GM12875 (cell line): ENCODE measurements at regions not wholly inside any gene's neighbourhood (a gene's known extent, or its start where the extent isn't known, plus 50 kb on each side); places are given as distances from the start of the nearest gene placed in this dataset.

Source experiments
- H3K4me3 ChIP-seq: one replicate; pipeline ENCODE4 v1.5.1; 2011; ENCODE audit warnings: low read depth, low read length, control low read depth
- CTCF ChIP-seq: IDR thresholded peaks from 2 replicates; pipeline ENCODE4 v1.5.1; 2011; ENCODE audit warnings: low read depth, mild to moderate bottlenecking, control low read depth, inconsistent platforms, low read length, moderate library complexity, borderline replicate concordance; ENCODE audit not compliant: insufficient read depth

DNA sequence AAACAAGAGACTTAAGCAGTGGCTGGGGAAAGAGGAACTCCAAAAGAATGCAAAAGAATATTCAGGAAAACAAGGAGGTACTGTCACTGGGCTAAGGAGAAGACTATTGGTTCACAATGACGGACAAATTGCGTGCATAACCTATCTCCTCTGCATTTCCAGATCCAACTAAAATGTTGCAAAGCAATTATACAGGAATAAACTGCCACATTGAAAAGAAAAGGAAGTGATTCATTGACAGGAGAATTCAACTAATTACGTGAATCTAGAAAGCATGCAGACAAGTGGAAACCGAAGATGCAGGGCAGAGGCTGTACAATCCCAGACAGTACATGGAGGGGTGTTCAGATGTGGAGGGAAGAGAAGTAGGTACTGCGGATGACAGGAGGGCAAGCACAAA is 152.8 kb upstream of the RIPOR2 start:
- H3K4me3 ChIP-seq = no peak overlapping the region
- no peak for TF ChIP-seq CTCF

- no peak for TF ChIP-seq CTCF
- H3K4me3 ChIP-seq = no peak overlapping the region
These were observed 153.7 kb upstream of the RIPOR2 start for GRCh38 chr6:25089442-25089841.

- no peak overlapping the region for H3K4me3 ChIP-seq
- no peak for TF ChIP-seq CTCF
These were observed 159.0 kb upstream of the RIPOR2 start for GRCh38 chr6:25094726-25095125.

DNA sequence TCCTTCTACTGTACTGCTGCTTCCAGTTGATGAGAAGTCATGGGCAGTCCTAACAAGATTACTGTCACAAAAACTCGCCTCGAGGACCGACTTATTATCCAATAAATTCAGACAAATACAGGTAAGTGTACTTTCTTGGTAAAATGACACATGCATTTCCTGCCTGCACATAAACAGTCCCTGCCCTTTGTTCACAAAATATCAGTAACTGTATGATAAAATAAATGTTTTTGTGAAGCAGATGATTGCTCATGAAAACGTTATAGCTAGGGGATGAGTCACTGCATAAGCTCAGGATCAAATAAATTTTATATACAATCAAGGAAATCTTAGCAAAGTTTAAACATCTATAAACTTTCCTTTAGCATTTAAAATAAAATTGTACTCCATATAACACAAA is 164.5 kb upstream of the RIPOR2 start:
- no peak overlapping the region for H3K4me3 ChIP-seq
- no peak for TF ChIP-seq CTCF

GRCh38 chr6:25103603-25104002 is 167.8 kb upstream of the RIPOR2 start:
- no peak overlapping the region for H3K4me3 ChIP-seq
- TF ChIP-seq CTCF = no peak

DNA sequence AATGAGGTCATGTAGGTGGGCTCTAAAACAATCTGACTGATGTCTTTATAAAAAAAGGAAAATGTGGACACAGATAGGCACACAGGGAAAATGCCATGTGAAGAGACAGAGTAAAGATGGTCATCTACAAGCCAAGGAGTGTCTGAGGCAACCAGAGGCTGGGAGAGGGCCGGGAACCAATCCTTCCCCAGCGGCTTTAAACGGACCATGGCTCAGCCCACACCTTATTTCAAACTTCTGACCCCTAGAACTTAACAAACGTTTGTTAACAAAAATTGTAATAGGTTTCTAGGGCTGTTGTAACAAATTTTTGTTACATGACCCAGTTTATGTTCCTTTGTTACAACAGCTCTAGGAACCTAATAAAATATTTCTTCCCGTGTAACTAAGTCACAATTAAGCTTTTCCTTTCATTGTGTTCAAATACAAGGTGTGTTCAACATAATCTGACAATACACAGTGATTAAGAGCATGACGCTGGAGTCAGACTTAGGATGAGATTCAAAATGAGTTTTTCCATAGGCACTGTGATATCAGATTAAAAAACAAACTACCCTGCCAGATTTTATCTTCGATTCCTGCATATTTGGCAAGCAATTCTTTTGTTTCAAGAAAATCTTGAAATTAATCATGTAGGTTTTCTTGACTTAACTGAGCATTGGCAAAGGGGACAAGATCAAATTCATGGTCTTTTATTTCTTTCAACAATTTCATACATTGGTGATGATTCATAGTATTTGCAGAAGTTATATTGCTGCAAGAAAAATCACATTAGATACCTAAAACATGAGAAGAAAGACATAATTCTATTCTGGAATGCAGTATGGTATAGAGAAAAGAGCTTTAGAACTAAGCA is 169.5 kb upstream of the RIPOR2 start:
- no peak overlapping the region for H3K4me3 ChIP-seq
- no peak for TF ChIP-seq CTCF

DNA sequence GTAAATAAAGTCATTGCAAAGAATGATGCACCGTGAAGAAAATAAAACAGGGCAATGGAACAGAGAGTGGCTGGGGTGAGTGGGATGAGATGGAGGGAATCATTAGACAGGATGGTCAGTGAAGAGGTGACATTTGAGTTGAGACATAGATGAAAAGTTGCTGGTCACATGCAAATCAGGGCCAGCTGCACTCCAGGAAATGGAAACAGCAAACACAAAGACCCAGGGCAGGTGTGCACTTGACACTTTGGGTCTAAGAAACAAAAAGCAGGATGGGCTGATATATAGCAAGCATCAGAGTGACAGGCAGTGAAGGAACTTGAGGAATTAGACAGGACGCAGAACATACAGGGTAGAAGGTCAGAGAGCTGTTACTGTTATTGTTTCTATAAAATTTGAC is 171.5 kb upstream of the RIPOR2 start:
- no peak for TF ChIP-seq CTCF
- no peak overlapping the region for H3K4me3 ChIP-seq
